Fibroblast of lung (primary cell): ENCODE measurements at regions not wholly inside any gene's neighbourhood (a gene's known extent, or its start where the extent isn't known, plus 50 kb on each side); places are given as distances from the start of the nearest gene placed in this dataset.
A peak's percentile ranks its signal among the peaks of the same experiment; 100 is the strongest.

Source experiments
- DNase-seq, 2 donors: peaks; one replicate each; pipeline versions ENCODE4 v3.0.0 to v3.0.0-alpha.2; 2010; ENCODE audit warnings: low read depth in 2 of 2
- H2AFZ ChIP-seq: 2 replicates; pipeline ENCODE4 v1.5.1; 2012; ENCODE audit warnings: low read length, control low read depth, inconsistent platforms
- H3K27ac ChIP-seq: 2 replicates; pipeline ENCODE4 v1.5.1; 2011; ENCODE audit warnings: low read length, control low read depth; ENCODE audit not compliant: insufficient read depth
- H3K27me3 ChIP-seq: 2 replicates; pipeline ENCODE4 v1.5.1; 2011; ENCODE audit warnings: mild to moderate bottlenecking, low read length; ENCODE audit not compliant: control insufficient read depth, insufficient read depth
- H3K36me3 ChIP-seq: 2 replicates; pipeline ENCODE4 v1.5.1; 2011; ENCODE audit warnings: low read length; ENCODE audit not compliant: control insufficient read depth, insufficient read depth
- H3K4me1 ChIP-seq: 2 replicates; pipeline ENCODE4 v1.5.1; 2011; ENCODE audit warnings: low read length; ENCODE audit not compliant: control insufficient read depth, insufficient read depth; ENCODE audit errors: extremely low read depth
- H3K4me2 ChIP-seq: 2 replicates; pipeline ENCODE4 v1.5.1; 2011; ENCODE audit warnings: low read length, control low read depth; ENCODE audit not compliant: insufficient read depth; ENCODE audit errors: extremely low read depth
- H3K4me3 ChIP-seq, 4 experiments: fragments of 200-600 bp in 1 of 4; sonication (generic) in 1 of 4; replicated peaks in 1 of 4; 2 replicates each; pipeline ENCODE4 v1.5.1; 2011 to 2016; ENCODE audit warnings: low read length in 4 of 4, low read depth in 3 of 4, mild to moderate bottlenecking in 3 of 4, control low read depth in 2 of 4, inconsistent platforms in 1 of 4, mixed read lengths in 1 of 4; ENCODE audit not compliant: insufficient read depth in 1 of 4; ENCODE audit errors: control extremely low read depth in 1 of 4
- H3K79me2 ChIP-seq: 2 replicates; pipeline ENCODE4 v1.5.1; 2012; ENCODE audit warnings: mild to moderate bottlenecking, low read length, inconsistent platforms; ENCODE audit not compliant: control insufficient read depth, insufficient read depth
- H3K9ac ChIP-seq: 2 replicates; pipeline ENCODE4 v1.5.1; 2011; ENCODE audit warnings: mild to moderate bottlenecking, low read length, control low read depth; ENCODE audit not compliant: insufficient read depth
- H3K9me3 ChIP-seq: 2 replicates; pipeline ENCODE4 v1.5.1; 2012; ENCODE audit warnings: low read depth, low read length; ENCODE audit not compliant: control insufficient read depth, insufficient read depth
- H4K20me1 ChIP-seq: 2 replicates; pipeline ENCODE4 v1.5.1; 2011; ENCODE audit warnings: low read length; ENCODE audit not compliant: control insufficient read depth, insufficient read depth; ENCODE audit errors: extremely low read depth
- CTCF ChIP-seq, 2 donors: IDR thresholded peaks in 1 of 2; conservative IDR thresholded peaks in 1 of 2; 1 replicate in 1 of 2; 2 replicates in 1 of 2; pipeline ENCODE4 v1.5.1; 2011 to 2012; ENCODE audit warnings: low read length in 2 of 2, control low read depth in 1 of 2, inconsistent platforms in 1 of 2, low read depth in 1 of 2, mild to moderate bottlenecking in 1 of 2
- EZH2 ChIP-seq: IDR thresholded peaks from 2 replicates; pipeline ENCODE4 v1.5.1; 2012; ENCODE audit warnings: low read length, control low read depth, mild to moderate bottlenecking; ENCODE audit errors: missing control alignments

GRCh38 chr20:50320901-50321796, 130.5 kb downstream of the CEBPB start:
- peaks cover 19% of the 10 kb centered on the region for H3K4me1 ChIP-seq
- peak overlapping the region; percentile 34 for H3K4me2 ChIP-seq
- H4K20me1 ChIP-seq = no peaks in the 10 kb centered on the region
- peak overlapping the region; percentile 3 for H3K9ac ChIP-seq
- no peaks in the 10 kb centered on the region for H3K27me3 ChIP-seq
- no peak overlapping the region for H2AFZ ChIP-seq
- H3K27ac ChIP-seq = peak overlapping the region; percentile 60
- DNase-seq = peak; percentile 91 to 98
- peak overlapping the region in 1 of 4 experiments; percentile 31 for H3K4me3 ChIP-seq
- H3K36me3 ChIP-seq = no peaks in the 10 kb centered on the region
- TF ChIP-seq CTCF (conservative IDR thresholded peaks at IDR 0.05 in 1 of 2, IDR thresholded peaks at IDR 0.05 in 1 of 2; ENCODE audit: low read depth in 1 of 2, low read length in 2 of 2) (no peak), EZH2 (no peak)
- no peaks in the 10 kb centered on the region for H3K79me2 ChIP-seq
- no peaks in the 10 kb centered on the region for H3K9me3 ChIP-seq

- no peaks in the 10 kb centered on the region for H3K27me3 ChIP-seq
- peak overlapping the region; percentile 34 for H3K4me2 ChIP-seq
- no peaks in the 10 kb centered on the region for H4K20me1 ChIP-seq
- H3K4me3 ChIP-seq = no peak overlapping the region
- TF ChIP-seq CTCF (conservative IDR thresholded peaks at IDR 0.05 in 1 of 2, IDR thresholded peaks at IDR 0.05 in 1 of 2; ENCODE audit: low read depth in 1 of 2, low read length in 2 of 2) (no peak), EZH2 (no peak)
- no peak overlapping the region for H2AFZ ChIP-seq
- peak overlapping the region; percentile 60 for H3K27ac ChIP-seq
- H3K9me3 ChIP-seq = no peaks in the 10 kb centered on the region
- DNase-seq = peak; percentile 68 to 78
- no peaks in the 10 kb centered on the region for H3K36me3 ChIP-seq
- H3K9ac ChIP-seq = peak overlapping the region; percentile 23
- H3K4me1 ChIP-seq = peaks cover 19% of the 10 kb centered on the region
- H3K79me2 ChIP-seq = no peaks in the 10 kb centered on the region
These were observed 131.3 kb downstream of the CEBPB start for GRCh38 chr20:50321797-50322480.

GRCh38 chr20:50322703-50323131, 132.1 kb downstream of the CEBPB start:
- no peak for DNase-seq
- Histone ChIP-seq H2AFZ (no peak overlapping the region), H3K4me1 (peaks cover 19% of the 10 kb centered on the region), H3K79me2 (no peaks in the 10 kb centered on the region), H3K9me3 (no peaks in the 10 kb centered on the region), H3K4me2 (no peak overlapping the region), H3K27me3 (no peaks in the 10 kb centered on the region), H3K9ac (no peak overlapping the region), H3K27ac (no peak overlapping the region), H4K20me1 (no peaks in the 10 kb centered on the region), H3K36me3 (no peaks in the 10 kb centered on the region), H3K4me3 (no peak overlapping the region)
- TF ChIP-seq EZH2 (no peak), CTCF (conservative IDR thresholded peaks at IDR 0.05 in 1 of 2, IDR thresholded peaks at IDR 0.05 in 1 of 2; ENCODE audit: low read depth in 1 of 2, low read length in 2 of 2) (no peak)
